ENCODE measurements at regions not wholly inside any gene's neighbourhood (a gene's known extent, or its start where the extent isn't known, plus 50 kb on each side); places are given as distances from the start of the nearest gene placed in this dataset.

DNA sequence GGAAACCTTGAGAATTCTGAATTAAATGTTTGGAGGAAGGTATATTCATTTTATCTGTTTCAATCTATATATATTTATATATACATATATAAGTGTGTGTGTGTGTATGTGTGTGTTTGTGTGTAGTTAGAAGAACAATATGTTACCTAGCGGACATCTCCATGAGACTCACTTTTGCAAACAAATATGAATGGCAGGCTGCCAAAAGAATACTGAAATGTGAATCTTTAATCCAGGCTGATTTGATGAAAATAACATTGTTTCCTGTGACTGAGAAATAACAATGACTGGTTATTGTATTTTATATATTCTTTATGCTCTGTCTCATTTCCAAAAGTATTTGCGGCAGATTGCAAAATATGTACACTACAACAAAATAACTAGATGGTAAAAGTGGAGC lies 255.5 kb upstream of the TGFBR2 start:
- Mint-ChIP-seq H3K27ac (ENCODE audit: unreplicated experiment) (peak overlapping the region; percentile 90), H3K27me3 (ENCODE audit: unreplicated experiment) (no peaks in the 10 kb centered on the region), H3K4me1 (ENCODE audit: unreplicated experiment) (peaks cover 68% of the 10 kb centered on the region), H3K9me3 (ENCODE audit: unreplicated experiment) (no peaks in the 10 kb centered on the region), H3K4me3 (ENCODE audit: unreplicated experiment) (no peak overlapping the region), H3K36me3 (ENCODE audit: low read depth, unreplicated experiment) (no peaks in the 10 kb centered on the region)
- no peak for DNase-seq (ENCODE audit: low spot score)
- TF ChIP-seq, protein P1, sequence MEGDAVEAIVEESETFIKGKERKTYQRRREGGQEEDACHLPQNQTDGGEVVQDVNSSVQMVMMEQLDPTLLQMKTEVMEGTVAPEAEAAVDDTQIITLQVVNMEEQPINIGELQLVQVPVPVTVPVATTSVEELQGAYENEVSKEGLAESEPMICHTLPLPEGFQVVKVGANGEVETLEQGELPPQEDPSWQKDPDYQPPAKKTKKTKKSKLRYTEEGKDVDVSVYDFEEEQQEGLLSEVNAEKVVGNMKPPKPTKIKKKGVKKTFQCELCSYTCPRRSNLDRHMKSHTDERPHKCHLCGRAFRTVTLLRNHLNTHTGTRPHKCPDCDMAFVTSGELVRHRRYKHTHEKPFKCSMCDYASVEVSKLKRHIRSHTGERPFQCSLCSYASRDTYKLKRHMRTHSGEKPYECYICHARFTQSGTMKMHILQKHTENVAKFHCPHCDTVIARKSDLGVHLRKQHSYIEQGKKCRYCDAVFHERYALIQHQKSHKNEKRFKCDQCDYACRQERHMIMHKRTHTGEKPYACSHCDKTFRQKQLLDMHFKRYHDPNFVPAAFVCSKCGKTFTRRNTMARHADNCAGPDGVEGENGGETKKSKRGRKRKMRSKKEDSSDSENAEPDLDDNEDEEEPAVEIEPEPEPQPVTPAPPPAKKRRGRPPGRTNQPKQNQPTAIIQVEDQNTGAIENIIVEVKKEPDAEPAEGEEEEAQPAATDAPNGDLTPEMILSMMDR (IDR thresholded peaks at IDR 0.05; ENCODE audit: unreplicated experiment): no peak

DNA sequence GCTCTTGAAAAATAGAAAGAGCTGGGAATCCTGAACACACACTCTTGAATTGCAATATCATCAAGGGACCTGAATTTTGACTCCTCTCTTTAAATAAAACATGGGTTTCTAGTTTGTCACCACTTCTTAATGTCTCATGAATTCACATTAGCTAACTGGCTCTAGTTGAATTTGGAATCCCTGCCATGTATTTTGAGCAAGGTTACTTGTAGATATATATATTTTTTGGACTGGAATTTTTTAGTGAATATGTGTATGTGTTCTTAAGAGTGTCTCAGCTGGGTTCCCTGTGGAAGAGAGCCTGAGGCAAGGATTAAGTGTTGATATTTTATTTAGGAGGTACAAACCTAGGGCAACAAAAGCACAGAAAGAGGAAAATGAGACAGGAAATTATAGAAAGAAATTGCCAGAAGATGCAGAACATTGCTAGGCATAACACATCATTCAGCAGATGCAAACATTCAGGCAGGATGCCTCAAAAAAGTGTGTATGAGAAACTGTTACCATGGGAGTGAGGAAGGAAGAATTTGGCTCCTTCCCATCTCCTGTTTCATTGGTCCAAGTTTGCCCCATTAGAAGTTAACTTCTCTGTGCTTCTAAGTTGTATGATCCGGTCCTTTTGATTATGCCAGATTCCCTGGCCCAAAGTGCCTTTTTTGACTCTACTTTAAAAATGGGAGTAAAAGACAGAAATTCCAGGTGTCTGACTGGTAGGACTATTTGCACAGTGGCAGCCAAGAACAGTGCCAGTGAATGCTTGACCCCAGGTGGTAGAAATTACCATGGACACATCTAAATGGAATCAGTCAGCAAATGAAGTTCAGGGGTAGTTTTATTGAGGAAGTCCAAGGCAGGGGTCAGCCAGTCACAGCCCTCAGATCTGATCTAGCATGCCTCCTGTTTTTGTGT lies 253.7 kb upstream of the TGFBR2 start:
- TF ChIP-seq, protein P1 (IDR thresholded peaks at IDR 0.05; ENCODE audit: unreplicated experiment): no peak
- H3K9me3 Mint-ChIP-seq (ENCODE audit: unreplicated experiment): no peaks in the 10 kb centered on the region
- no peak overlapping the region for H3K4me3 Mint-ChIP-seq (ENCODE audit: unreplicated experiment)
- no peaks in the 10 kb centered on the region for H3K36me3 Mint-ChIP-seq (ENCODE audit: low read depth, unreplicated experiment)
- H3K27me3 Mint-ChIP-seq (ENCODE audit: unreplicated experiment): no peaks in the 10 kb centered on the region
- no peak overlapping the region for H3K27ac Mint-ChIP-seq (ENCODE audit: unreplicated experiment)
- no peak for DNase-seq (ENCODE audit: low spot score)
- H3K4me1 Mint-ChIP-seq (ENCODE audit: unreplicated experiment): peaks cover 52% of the 10 kb centered on the region

DNA sequence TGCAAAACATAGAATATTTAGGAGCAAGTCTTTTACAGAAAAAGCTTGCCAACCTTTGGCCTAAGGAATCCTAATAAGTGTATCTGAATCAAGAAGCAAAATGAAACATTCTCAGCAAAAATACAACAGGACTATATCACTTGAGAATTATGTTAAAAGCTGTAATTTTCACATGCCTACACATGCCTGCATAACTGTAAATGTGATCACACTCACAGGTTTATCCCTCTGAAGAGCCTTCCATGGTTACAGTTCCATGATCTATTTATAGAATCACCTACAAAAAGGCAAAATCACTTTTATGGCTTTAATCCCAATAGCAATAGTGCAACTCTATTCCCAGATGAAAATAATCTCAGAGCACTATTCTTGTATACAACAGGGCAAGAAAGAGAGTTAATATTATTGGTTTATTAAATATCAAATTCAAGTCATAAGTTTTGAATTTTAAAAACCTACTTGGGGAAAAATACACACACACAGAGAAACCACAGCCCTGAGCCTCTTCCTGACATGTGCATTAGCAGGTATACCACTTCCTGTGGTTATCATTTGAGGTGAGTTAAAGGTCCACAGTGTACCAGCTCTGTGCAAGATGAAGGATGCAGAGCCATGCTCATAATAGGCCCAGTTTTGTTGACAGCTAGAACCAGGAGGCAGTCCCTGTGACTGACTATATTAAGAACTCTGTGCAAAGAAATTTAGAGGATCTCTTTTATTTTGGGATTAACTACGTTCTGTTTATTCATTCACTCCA lies 252.5 kb upstream of the TGFBR2 start:
- Mint-ChIP-seq H3K4me1 (ENCODE audit: unreplicated experiment) (peaks cover 40% of the 10 kb centered on the region), H3K9me3 (ENCODE audit: unreplicated experiment) (no peaks in the 10 kb centered on the region), H3K27me3 (ENCODE audit: unreplicated experiment) (no peaks in the 10 kb centered on the region), H3K4me3 (ENCODE audit: unreplicated experiment) (no peak overlapping the region), H3K27ac (ENCODE audit: unreplicated experiment) (no peak overlapping the region), H3K36me3 (ENCODE audit: low read depth, unreplicated experiment) (no peaks in the 10 kb centered on the region)
- TF ChIP-seq, protein P1 (IDR thresholded peaks at IDR 0.05; ENCODE audit: unreplicated experiment): no peak
- no peak for DNase-seq (ENCODE audit: low spot score)

DNA sequence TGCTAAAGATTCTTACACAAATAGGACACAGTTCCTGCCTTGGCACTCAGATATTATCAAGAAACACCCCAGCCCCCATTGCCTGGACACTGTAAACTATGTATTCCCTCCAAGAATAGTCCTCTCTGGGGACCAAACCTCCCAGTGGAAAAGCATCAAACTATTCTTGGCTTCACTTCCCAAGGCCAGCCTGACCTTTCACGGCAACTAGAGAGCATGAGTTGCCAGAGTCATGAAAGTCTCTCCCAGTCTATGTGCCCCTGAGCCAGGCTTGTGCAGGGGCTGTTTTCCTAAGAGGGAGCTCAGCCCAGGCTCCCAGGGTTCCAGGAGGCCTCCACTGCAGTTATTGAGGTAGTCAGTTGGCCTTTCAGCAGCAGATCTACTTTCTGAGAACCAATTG lies 251.9 kb upstream of the TGFBR2 start:
- peaks cover 34% of the 10 kb centered on the region for H3K4me1 Mint-ChIP-seq (ENCODE audit: unreplicated experiment)
- no peak for DNase-seq (ENCODE audit: low spot score)
- H3K9me3 Mint-ChIP-seq (ENCODE audit: unreplicated experiment): no peaks in the 10 kb centered on the region
- no peaks in the 10 kb centered on the region for H3K27me3 Mint-ChIP-seq (ENCODE audit: unreplicated experiment)
- no peaks in the 10 kb centered on the region for H3K36me3 Mint-ChIP-seq (ENCODE audit: low read depth, unreplicated experiment)
- H3K4me3 Mint-ChIP-seq (ENCODE audit: unreplicated experiment): no peak overlapping the region
- H3K27ac Mint-ChIP-seq (ENCODE audit: unreplicated experiment): no peak overlapping the region
- TF ChIP-seq, protein P1 (IDR thresholded peaks at IDR 0.05; ENCODE audit: unreplicated experiment): no peak

DNA sequence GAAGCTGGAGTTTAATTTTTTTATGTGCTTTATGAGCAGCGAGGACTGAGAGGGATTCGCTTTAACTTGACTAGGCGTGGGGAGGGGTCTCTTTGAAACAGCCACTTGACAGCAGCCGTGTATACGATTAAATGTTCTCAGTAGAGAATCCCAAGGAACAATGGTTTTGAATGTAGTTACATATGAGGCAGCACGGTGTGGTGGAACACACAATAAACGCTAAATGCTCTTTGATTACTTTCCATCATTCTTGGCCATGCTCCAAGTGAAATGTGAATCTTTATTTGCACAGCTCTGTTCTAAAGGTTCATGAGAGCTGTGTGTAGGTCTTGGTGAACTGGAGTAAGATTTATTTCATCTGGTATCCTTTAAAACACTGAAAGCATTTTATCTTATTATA lies 251.4 kb upstream of the TGFBR2 start:
- Mint-ChIP-seq H3K27ac (ENCODE audit: unreplicated experiment) (no peak overlapping the region), H3K36me3 (ENCODE audit: low read depth, unreplicated experiment) (no peaks in the 10 kb centered on the region), H3K9me3 (ENCODE audit: unreplicated experiment) (no peaks in the 10 kb centered on the region), H3K27me3 (ENCODE audit: unreplicated experiment) (no peaks in the 10 kb centered on the region), H3K4me3 (ENCODE audit: unreplicated experiment) (no peak overlapping the region), H3K4me1 (ENCODE audit: unreplicated experiment) (peaks cover 29% of the 10 kb centered on the region)
- TF ChIP-seq, protein P1 (IDR thresholded peaks at IDR 0.05; ENCODE audit: unreplicated experiment): no peak
- no peak for DNase-seq (ENCODE audit: low spot score)
